ENCODE measurements at regions not wholly inside any gene's neighbourhood (a gene's known extent, or its start where the extent isn't known, plus 50 kb on each side); places are given as distances from the start of the nearest gene placed in this dataset.
"Not testable (repeated sequence)": the region's sequence is repeated elsewhere in the genome, so short reads cannot be mapped to it uniquely, and the experiment has no call there.

DNA sequence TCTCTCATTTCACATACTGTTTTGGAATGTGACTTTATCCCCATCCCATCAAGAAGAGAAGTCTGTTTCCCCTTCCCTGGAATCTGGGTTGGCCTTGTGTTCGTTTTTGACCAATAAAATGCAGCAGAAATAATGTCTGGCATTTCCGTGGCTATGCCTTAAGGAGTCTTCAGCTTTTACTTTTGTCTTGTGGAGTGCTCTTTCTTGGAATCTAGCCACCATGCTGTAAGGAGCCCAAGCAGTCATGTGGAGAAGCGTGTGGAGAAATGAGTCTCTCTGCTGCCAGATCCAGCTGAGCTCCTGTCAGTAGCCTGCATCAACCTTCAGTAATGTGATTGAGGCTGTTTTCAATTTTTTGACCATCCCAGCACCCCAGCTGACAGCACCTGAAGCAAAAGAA, 84.4 kb upstream of the ARMCX2 start:
- no peaks in the 10 kb centered on the region for H3K36me3 Mint-ChIP-seq
- Histone ChIP-seq H3K27me3 (ENCODE audit: control insufficient read depth in 2 of 2, insufficient read depth in 2 of 2, low read length in 2 of 2) (no peaks in the 10 kb centered on the region), H3K4me3 (ENCODE audit: low read length) (no peak overlapping the region), H3K9me3 (ENCODE audit: control insufficient read depth in 2 of 3, low read length in 3 of 3) (no peaks in the 10 kb centered on the region), H3K27ac (ENCODE audit: low read depth, low read length) (no peak overlapping the region), H3K4me1 (ENCODE audit: control insufficient read depth in 2 of 2, insufficient read depth in 2 of 2, low read length in 2 of 2) (no peaks in the 10 kb centered on the region), H3K36me3 (ENCODE audit: control insufficient read depth in 2 of 3, insufficient read depth in 3 of 3, low read length in 3 of 3) (no peaks in the 10 kb centered on the region)
- ChIA-PET POLR2A (no interaction called here), CTCF (no interaction called here)
- H3K27me3 Mint-ChIP-seq, result peaks cover 0 to 13% (median 0%) of the 10 kb centered on the region in 5 donors
- no peak overlapping the region for H3K4me3 Mint-ChIP-seq
- ATAC-seq (no peak), DNase-seq (no peak)
- H3K4me1 Mint-ChIP-seq, result no peaks in the 10 kb centered on the region
- H3K9me3 Mint-ChIP-seq, result no peaks in the 10 kb centered on the region
- no peak overlapping the region for H3K27ac Mint-ChIP-seq
- intact Hi-C loops (cut with micrococcal nuclease), result no loop called here

GRCh38 chrX:101740642-101741041, 81.0 kb upstream of the ARMCX2 start:
- Histone ChIP-seq H3K4me3 (ENCODE audit: low read length) (no peak overlapping the region), H3K36me3 (ENCODE audit: control insufficient read depth in 2 of 3, insufficient read depth in 3 of 3, low read length in 3 of 3) (no peaks in the 10 kb centered on the region), H3K9me3 (ENCODE audit: control insufficient read depth in 2 of 3, low read length in 3 of 3) (no peaks in the 10 kb centered on the region), H3K4me1 (ENCODE audit: control insufficient read depth in 2 of 2, insufficient read depth in 2 of 2, low read length in 2 of 2) (no peaks in the 10 kb centered on the region), H3K27ac (ENCODE audit: low read depth, low read length) (no peak overlapping the region), H3K27me3 (ENCODE audit: control insufficient read depth in 2 of 2, insufficient read depth in 2 of 2, low read length in 2 of 2) (no peaks in the 10 kb centered on the region)
- CTCF ChIA-PET, result no interaction called here
- Mint-ChIP-seq H3K27me3 (peaks cover 0 to 6% (median 0%) of the 10 kb centered on the region in 5 donors), H3K4me3 (no peak overlapping the region), H3K27ac (no peak overlapping the region), H3K36me3 (no peaks in the 10 kb centered on the region), H3K4me1 (no peaks in the 10 kb centered on the region), H3K9me3 (no peaks in the 10 kb centered on the region)
- intact Hi-C loops (cut with micrococcal nuclease), result no loop called here
- no peak for ATAC-seq
- no peak for DNase-seq
- POLR2A ChIA-PET, result no interaction called here

DNA sequence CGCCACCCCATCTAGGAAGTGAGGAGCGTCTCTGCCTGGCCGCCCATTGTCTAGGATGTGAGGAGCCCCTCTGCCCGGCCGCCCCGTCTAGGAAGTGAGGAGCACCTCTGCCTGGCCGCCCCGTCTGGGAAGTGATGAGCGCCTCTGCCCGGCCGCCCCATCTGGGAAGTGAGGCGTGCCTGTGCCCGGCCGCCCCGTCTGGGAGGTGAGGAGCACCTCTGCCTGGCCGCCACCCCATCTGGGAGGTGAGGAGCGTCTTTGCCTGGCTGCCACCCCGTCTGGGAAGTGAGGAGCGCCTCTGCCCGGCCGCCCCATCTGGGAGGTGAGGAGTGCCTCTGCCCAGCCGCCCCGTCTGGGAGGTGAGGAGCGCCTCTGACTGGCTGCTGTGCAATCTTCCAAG, 79.2 kb upstream of the ARMCX2 start:
- H3K27ac Mint-ChIP-seq; POLR2A ChIA-PET; H3K4me1 ChIP-seq (ENCODE audit: control insufficient read depth in 2 of 2, insufficient read depth in 2 of 2, low read length in 2 of 2); H3K27ac ChIP-seq (ENCODE audit: low read depth, low read length); H3K4me1 Mint-ChIP-seq; H3K9me3 Mint-ChIP-seq; CTCF ChIA-PET; H3K36me3 Mint-ChIP-seq; H3K4me3 ChIP-seq (ENCODE audit: low read length); H3K9me3 ChIP-seq (ENCODE audit: control insufficient read depth in 2 of 3, low read length in 3 of 3); DNase-seq; H3K4me3 Mint-ChIP-seq; H3K27me3 Mint-ChIP-seq; H3K27me3 ChIP-seq (ENCODE audit: control insufficient read depth in 2 of 2, insufficient read depth in 2 of 2, low read length in 2 of 2); ATAC-seq; H3K36me3 ChIP-seq (ENCODE audit: control insufficient read depth in 2 of 3, insufficient read depth in 3 of 3, low read length in 3 of 3); intact Hi-C loops (cut with micrococcal nuclease): not testable (repeated sequence)

DNA sequence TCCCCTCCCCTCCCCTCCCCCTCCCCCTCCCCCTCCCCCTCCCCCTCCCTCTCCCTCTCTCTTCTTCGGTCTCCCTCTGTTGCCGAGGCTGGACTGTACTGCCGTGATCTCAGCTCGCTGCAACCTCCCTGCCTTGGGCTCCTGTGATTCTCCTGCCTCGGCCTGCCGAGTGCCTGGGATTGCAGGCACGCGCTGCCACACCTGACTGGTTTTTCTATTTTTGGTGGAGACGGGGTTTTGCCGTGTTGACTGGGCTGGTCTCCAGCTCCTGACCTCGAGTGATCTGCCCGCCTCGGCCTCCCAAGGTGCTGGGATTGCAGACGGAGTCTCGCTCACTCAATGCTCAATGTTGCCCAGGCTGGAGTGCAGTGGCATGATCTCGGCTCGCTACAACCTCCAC, 78.8 kb upstream of the ARMCX2 start:
- H3K9me3 Mint-ChIP-seq; H3K27me3 ChIP-seq (ENCODE audit: control insufficient read depth in 2 of 2, insufficient read depth in 2 of 2, low read length in 2 of 2); intact Hi-C loops (cut with micrococcal nuclease); H3K36me3 ChIP-seq (ENCODE audit: control insufficient read depth in 2 of 3, insufficient read depth in 3 of 3, low read length in 3 of 3); H3K27ac Mint-ChIP-seq; H3K27ac ChIP-seq (ENCODE audit: low read depth, low read length); ATAC-seq; H3K4me3 ChIP-seq (ENCODE audit: low read length); H3K4me1 ChIP-seq (ENCODE audit: control insufficient read depth in 2 of 2, insufficient read depth in 2 of 2, low read length in 2 of 2); H3K4me1 Mint-ChIP-seq; H3K27me3 Mint-ChIP-seq; CTCF ChIA-PET; H3K9me3 ChIP-seq (ENCODE audit: control insufficient read depth in 2 of 3, low read length in 3 of 3); DNase-seq; H3K36me3 Mint-ChIP-seq; H3K4me3 Mint-ChIP-seq; POLR2A ChIA-PET: not testable (repeated sequence)

- Mint-ChIP-seq H3K36me3 (no peaks in the 10 kb centered on the region), H3K27ac (no peak overlapping the region), H3K27me3 (no peaks in the 10 kb centered on the region), H3K9me3 (no peaks in the 10 kb centered on the region), H3K4me1 (no peaks in the 10 kb centered on the region), H3K4me3 (no peak overlapping the region)
- no peak overlapping the region for H3K4me3 ChIP-seq (ENCODE audit: low read length)
- H3K27me3 ChIP-seq (ENCODE audit: control insufficient read depth in 2 of 2, insufficient read depth in 2 of 2, low read length in 2 of 2), result no peaks in the 10 kb centered on the region
- H3K27ac ChIP-seq (ENCODE audit: low read depth, low read length), result no peak overlapping the region
- DNase-seq (no peak), ATAC-seq (no peak)
- no peaks in the 10 kb centered on the region for H3K4me1 ChIP-seq (ENCODE audit: control insufficient read depth in 2 of 2, insufficient read depth in 2 of 2, low read length in 2 of 2)
- H3K36me3 ChIP-seq (ENCODE audit: control insufficient read depth in 2 of 3, insufficient read depth in 3 of 3, low read length in 3 of 3), result no peaks in the 10 kb centered on the region
- no peaks in the 10 kb centered on the region for H3K9me3 ChIP-seq (ENCODE audit: control insufficient read depth in 2 of 3, low read length in 3 of 3)
- intact Hi-C loops (cut with micrococcal nuclease), result no loop called here
- POLR2A ChIA-PET, result no interaction called here
- CTCF ChIA-PET, result no interaction called here
Measured at GRCh38 chrX:101736651-101737050, 77.0 kb upstream of the ARMCX2 start.

GRCh38 chrX:101732870-101733269, 73.2 kb upstream of the ARMCX2 start:
- H3K27me3 ChIP-seq (ENCODE audit: control insufficient read depth in 2 of 2, insufficient read depth in 2 of 2, low read length in 2 of 2), result no peaks in the 10 kb centered on the region
- POLR2A ChIA-PET, result no interaction called here
- Mint-ChIP-seq H3K36me3 (no peaks in the 10 kb centered on the region), H3K27me3 (peaks cover 0 to 4% (median 0%) of the 10 kb centered on the region in 5 donors), H3K4me3 (no peak overlapping the region), H3K27ac (no peak overlapping the region), H3K4me1 (no peaks in the 10 kb centered on the region), H3K9me3 (no peaks in the 10 kb centered on the region)
- DNase-seq (no peak), ATAC-seq (no peak)
- intact Hi-C loops (cut with micrococcal nuclease), result no loop called here
- no peak overlapping the region for H3K27ac ChIP-seq (ENCODE audit: low read depth, low read length)
- CTCF ChIA-PET, result no interaction called here
- H3K4me1 ChIP-seq (ENCODE audit: control insufficient read depth in 2 of 2, insufficient read depth in 2 of 2, low read length in 2 of 2), result no peaks in the 10 kb centered on the region
- no peaks in the 10 kb centered on the region for H3K9me3 ChIP-seq (ENCODE audit: control insufficient read depth in 2 of 3, low read length in 3 of 3)
- H3K36me3 ChIP-seq (ENCODE audit: control insufficient read depth in 2 of 3, insufficient read depth in 3 of 3, low read length in 3 of 3), result no peaks in the 10 kb centered on the region
- H3K4me3 ChIP-seq (ENCODE audit: low read length), result no peak overlapping the region

- H3K9me3 ChIP-seq (ENCODE audit: control insufficient read depth in 2 of 3, low read length in 3 of 3), result no peaks in the 10 kb centered on the region
- CTCF ChIA-PET, result no interaction called here
- DNase-seq, result no peak
- intact Hi-C loops (cut with micrococcal nuclease), result no loop called here
- POLR2A ChIA-PET, result no interaction called here
- H3K4me3 ChIP-seq (ENCODE audit: low read length), result no peak overlapping the region
- H3K4me1 ChIP-seq (ENCODE audit: control insufficient read depth in 2 of 2, insufficient read depth in 2 of 2, low read length in 2 of 2), result no peaks in the 10 kb centered on the region
- ATAC-seq, result no peak
- H3K36me3 ChIP-seq (ENCODE audit: control insufficient read depth in 2 of 3, insufficient read depth in 3 of 3, low read length in 3 of 3), result no peaks in the 10 kb centered on the region
- no peak overlapping the region for H3K4me3 Mint-ChIP-seq
- H3K27ac ChIP-seq (ENCODE audit: low read depth, low read length), result no peak overlapping the region
- H3K4me1 Mint-ChIP-seq, result no peaks in the 10 kb centered on the region
- H3K9me3 Mint-ChIP-seq, result no peaks in the 10 kb centered on the region
- no peaks in the 10 kb centered on the region for H3K27me3 ChIP-seq (ENCODE audit: control insufficient read depth in 2 of 2, insufficient read depth in 2 of 2, low read length in 2 of 2)
- H3K27ac Mint-ChIP-seq, result no peak overlapping the region
- H3K27me3 Mint-ChIP-seq, result peaks cover 3 to 11% (median 3%) of the 10 kb centered on the region in 5 donors
- no peaks in the 10 kb centered on the region for H3K36me3 Mint-ChIP-seq
Measured at GRCh38 chrX:101729986-101730385, 70.3 kb upstream of the ARMCX2 start.

Data from naive thymus-derived CD4-positive, alpha-beta T cell (primary cell).